Endothelial cell of umbilical vein (primary cell): ENCODE measurements at regions not wholly inside any gene's neighbourhood (a gene's known extent, or its start where the extent isn't known, plus 50 kb on each side); places are given as distances from the start of the nearest gene placed in this dataset.

Experiments
- BruUV-seq: library from RNA; stranded (reverse); fragments of 400-500 nt; replicated peaks from 2 replicates; lab custom pipeline; 2021; lab: Mats Ljungman, UMichigan
- CTCF ChIA-PET: fragments of 300-600, 350-600 bp; sonication (Branson Sonifier 250); formaldehyde crosslinking; loops from one replicate; lab custom pipeline; 2021; ENCODE audit warnings: antibody characterized with exemption, inconsistent platforms; lab: Charles Lee
- POLR2A ChIA-PET: fragments of 300-600, 350-600 bp; sonication (Branson Sonifier 250); formaldehyde crosslinking; loops from one replicate; lab custom pipeline; 2021; ENCODE audit warnings: antibody characterized with exemption, inconsistent platforms; lab: Charles Lee
- DNase-seq: peaks from one replicate; pipeline ENCODE4 v3.0.0-alpha.2; 2011; ENCODE audit warnings: low read depth, low spot score
- FAIRE-seq: peaks from 2 replicates; lab custom pipeline; 2011; peaks lifted over from hg19 to GRCh38; lab: Jason Lieb, UNC
- H2AFZ ChIP-seq: 2 replicates; pipeline ENCODE4 v1.6.0; 2012; ENCODE audit warnings: low read depth, low read length, control low read depth, inconsistent platforms
- H3K27ac ChIP-seq: 2 replicates; pipeline ENCODE4 v1.5.1; 2011; ENCODE audit warnings: low read depth, mild to moderate bottlenecking, control low read depth, low read length, moderate library complexity; ENCODE audit not compliant: insufficient read depth
- H3K27me3 ChIP-seq, 2 experiments: 2 replicates each; pipeline versions ENCODE4 v1.6.0 to v1.6.1; 2011; ENCODE audit warnings: low read length in 2 of 2, mixed read lengths in 1 of 2; ENCODE audit not compliant: control insufficient read depth in 2 of 2, insufficient read depth in 2 of 2
- H3K36me3 ChIP-seq, 2 experiments: 2 replicates in 1 of 2; 3 replicates in 1 of 2; pipeline ENCODE4 v1.5.1; 2011; ENCODE audit warnings: low read length in 2 of 2, mild to moderate bottlenecking in 1 of 2, moderate library complexity in 1 of 2; ENCODE audit not compliant: control insufficient read depth in 2 of 2, insufficient read depth in 2 of 2; ENCODE audit errors: extremely low read depth in 1 of 2
- H3K4me1 ChIP-seq: 3 replicates; pipeline ENCODE4 v1.5.1; 2011; ENCODE audit warnings: mild to moderate bottlenecking, low read length; ENCODE audit not compliant: control insufficient read depth, insufficient read depth; ENCODE audit errors: extremely low read depth
- H3K4me2 ChIP-seq: 2 replicates; pipeline ENCODE4 v1.6.1; 2011; ENCODE audit warnings: low read length, control low read depth, mixed read lengths; ENCODE audit not compliant: insufficient read depth
- H3K4me3 ChIP-seq, 3 experiments: fragments of 200-600 bp in 1 of 3; sonication (generic), shearing (Covaris generic) in 1 of 3; replicated peaks in 1 of 3; 2 replicates each; pipeline ENCODE4 v1.5.1; 2011 to 2016; ENCODE audit warnings: control low read depth in 3 of 3, low read length in 3 of 3, mild to moderate bottlenecking in 2 of 3, inconsistent platforms in 1 of 3, low read depth in 1 of 3, moderate library complexity in 1 of 3; ENCODE audit not compliant: insufficient read depth in 1 of 3
- H3K79me2 ChIP-seq: 2 replicates; pipeline ENCODE4 v1.6.0; 2012; ENCODE audit warnings: low read length, inconsistent platforms; ENCODE audit not compliant: control insufficient read depth, insufficient read depth
- H3K9ac ChIP-seq: replicated peaks from 2 replicates; pipeline ENCODE3; 2011; ENCODE audit warnings: low read length, control low read depth; ENCODE audit not compliant: insufficient read depth; ENCODE audit errors: extremely low read depth
- H3K9me1 ChIP-seq: replicated peaks from 3 replicates; pipeline ENCODE4 v1.6.0; 2011; ENCODE audit warnings: mild to moderate bottlenecking, low read length; ENCODE audit not compliant: control insufficient read depth, insufficient read depth; ENCODE audit errors: extremely low read depth
- H3K9me3 ChIP-seq: replicated peaks from 2 replicates; pipeline ENCODE4 v1.5.1; 2012; ENCODE audit warnings: low read length, inconsistent platforms; ENCODE audit not compliant: control insufficient read depth, insufficient read depth
- H4K20me1 ChIP-seq: replicated peaks from 2 replicates; pipeline ENCODE3; 2011; ENCODE audit warnings: mild to moderate bottlenecking, low read length; ENCODE audit not compliant: control insufficient read depth, insufficient read depth; ENCODE audit errors: extremely low read depth
- EZH2 ChIP-seq: IDR thresholded peaks from 2 replicates; pipeline ENCODE4 v1.6.1; 2012; ENCODE audit warnings: borderline replicate concordance, low read depth, mild to moderate bottlenecking, moderate library complexity, low read length, inconsistent platforms; ENCODE audit not compliant: severe bottlenecking
- FOS ChIP-seq: IDR thresholded peaks from 2 replicates; pipeline ENCODE4 v1.6.1; 2011; ENCODE audit warnings: mild to moderate bottlenecking, low read length, moderate library complexity, borderline replicate concordance; ENCODE audit not compliant: insufficient read depth
- GATA2 ChIP-seq: IDR thresholded peaks from 2 replicates; pipeline ENCODE4 v1.7.0; 2011; ENCODE audit warnings: low read depth, mild to moderate bottlenecking, moderate library complexity, mixed read lengths, low read length; ENCODE audit not compliant: insufficient read length, insufficient read depth
- JUN ChIP-seq: IDR thresholded peaks from 2 replicates; pipeline ENCODE4 v1.6.1; 2011; ENCODE audit warnings: borderline replicate concordance, low read depth; ENCODE audit not compliant: insufficient read length, insufficient read depth
- MYC ChIP-seq: IDR thresholded peaks from one replicate; pipeline ENCODE4 v1.6.1; 2011; ENCODE audit warnings: mild to moderate bottlenecking, low read depth, low read length
- POLR2A ChIP-seq: IDR thresholded peaks from 2 replicates; pipeline ENCODE4 v1.6.1; 2012; ENCODE audit warnings: low read depth, mild to moderate bottlenecking, control low read depth, low read length
- POLR2AphosphoS5 ChIP-seq: IDR thresholded peaks from 2 replicates; pipeline ENCODE4 v1.6.1; 2012; ENCODE audit warnings: low read depth, mild to moderate bottlenecking, control low read depth, low read length, moderate library complexity; ENCODE audit not compliant: insufficient read depth
- dilution Hi-C: fragments of 300-500 bp; cut with MboI; formaldehyde crosslinking; loops from one replicate; pipeline ENCODE4 v1.15.0; 2019; ENCODE audit warnings: low sequenced_read_pairs; ENCODE audit not compliant: extremely low pct_ligation_motif_present
- intact Hi-C: fragments of 100-400 bp; cut with micrococcal nuclease; formaldehyde crosslinking; loops from one replicate; pipeline ENCODE4 v1.10.0; 2022
- TF ChIP-seq, protein P1 (sequence below), 2 donors: IDR thresholded peaks; 1 replicate in 1 of 2; 2 replicates in 1 of 2; pipeline ENCODE4 v1.5.1; 2011; ENCODE audit warnings: low read length in 2 of 2, mild to moderate bottlenecking in 2 of 2, moderate library complexity in 2 of 2, control low read depth in 1 of 2, inconsistent platforms in 1 of 2, low read depth in 1 of 2; ENCODE audit not compliant: insufficient read depth in 1 of 2; ENCODE audit errors: extremely low read depth in 1 of 2
- TF ChIP-seq, protein P2 (sequence below): IDR thresholded peaks from 2 replicates; pipeline ENCODE4 v1.6.1; 2011; ENCODE audit not compliant: insufficient read depth, insufficient read length

DNA sequence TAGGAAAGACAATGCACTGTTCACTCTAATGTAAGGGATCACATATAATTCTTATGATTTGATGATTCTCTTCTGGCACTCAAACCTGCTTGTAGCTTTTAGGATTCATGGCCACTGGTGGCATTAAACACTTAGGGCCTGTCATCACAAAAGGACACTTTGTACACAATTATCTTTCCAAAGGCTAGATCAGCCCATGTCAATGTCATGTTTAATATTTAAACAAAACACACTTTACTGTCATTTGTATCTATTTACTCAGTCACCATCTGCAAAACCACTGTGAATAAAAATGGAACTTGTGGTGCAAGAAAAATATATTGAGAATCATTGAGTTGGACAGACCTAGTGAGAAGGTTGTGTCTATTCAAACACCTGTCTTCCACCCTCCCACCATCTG is 83.6 kb upstream of the TTC29 start:
- dilution Hi-C loops (no loop called here), intact Hi-C loops (no loop called here)
- no peaks in the 10 kb centered on the region for H3K9me1 ChIP-seq
- H3K4me2 ChIP-seq, result no peak overlapping the region
- BruUV-seq, result no TSS peak
- H3K9me3 ChIP-seq, result no peaks in the 10 kb centered on the region
- no peaks in the 10 kb centered on the region for H4K20me1 ChIP-seq
- H3K79me2 ChIP-seq, result no peaks in the 10 kb centered on the region
- H3K27ac ChIP-seq, result no peak overlapping the region
- no peak for FAIRE-seq
- no peak overlapping the region for H3K9ac ChIP-seq
- ChIA-PET POLR2A (no interaction called here), CTCF (interaction anchor here (1.0 to 2.2 kb wide), 2 partner anchors 10 to 68 kb away, joined by 4 to 7 read pairs; no protein-coding TSS in a partner anchor)
- TF ChIP-seq GATA2, result no peak
- TF ChIP-seq POLR2AphosphoS5, result no peak
- TF ChIP-seq MYC, result no peak
- no peak for TF ChIP-seq FOS
- no peak for TF ChIP-seq JUN
- TF ChIP-seq POLR2A, result no peak
- TF ChIP-seq, protein P1, sequence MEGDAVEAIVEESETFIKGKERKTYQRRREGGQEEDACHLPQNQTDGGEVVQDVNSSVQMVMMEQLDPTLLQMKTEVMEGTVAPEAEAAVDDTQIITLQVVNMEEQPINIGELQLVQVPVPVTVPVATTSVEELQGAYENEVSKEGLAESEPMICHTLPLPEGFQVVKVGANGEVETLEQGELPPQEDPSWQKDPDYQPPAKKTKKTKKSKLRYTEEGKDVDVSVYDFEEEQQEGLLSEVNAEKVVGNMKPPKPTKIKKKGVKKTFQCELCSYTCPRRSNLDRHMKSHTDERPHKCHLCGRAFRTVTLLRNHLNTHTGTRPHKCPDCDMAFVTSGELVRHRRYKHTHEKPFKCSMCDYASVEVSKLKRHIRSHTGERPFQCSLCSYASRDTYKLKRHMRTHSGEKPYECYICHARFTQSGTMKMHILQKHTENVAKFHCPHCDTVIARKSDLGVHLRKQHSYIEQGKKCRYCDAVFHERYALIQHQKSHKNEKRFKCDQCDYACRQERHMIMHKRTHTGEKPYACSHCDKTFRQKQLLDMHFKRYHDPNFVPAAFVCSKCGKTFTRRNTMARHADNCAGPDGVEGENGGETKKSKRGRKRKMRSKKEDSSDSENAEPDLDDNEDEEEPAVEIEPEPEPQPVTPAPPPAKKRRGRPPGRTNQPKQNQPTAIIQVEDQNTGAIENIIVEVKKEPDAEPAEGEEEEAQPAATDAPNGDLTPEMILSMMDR (IDR thresholded peaks at IDR 0.05; ENCODE audit: extremely low read depth in 1 of 2, insufficient read depth in 1 of 2, low read depth in 1 of 2, low read length in 2 of 2), result no peak
- TF ChIP-seq, protein P2, sequence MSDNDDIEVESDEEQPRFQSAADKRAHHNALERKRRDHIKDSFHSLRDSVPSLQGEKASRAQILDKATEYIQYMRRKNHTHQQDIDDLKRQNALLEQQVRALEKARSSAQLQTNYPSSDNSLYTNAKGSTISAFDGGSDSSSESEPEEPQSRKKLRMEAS, result no peak
- TF ChIP-seq EZH2, result no peak
- H3K4me3 ChIP-seq, result no peak overlapping the region
- no peak overlapping the region for H2AFZ ChIP-seq
- H3K4me1 ChIP-seq, result no peaks in the 10 kb centered on the region
- no peak for DNase-seq
- peaks cover 4 to 7% of the 10 kb centered on the region in 2 experiments for H3K27me3 ChIP-seq
- no peaks in the 10 kb centered on the region for H3K36me3 ChIP-seq
